Kidney (tissue), 13 donors: ENCODE measurements at regions not wholly inside any gene's neighbourhood (a gene's known extent, or its start where the extent isn't known, plus 50 kb on each side); places are given as distances from the start of the nearest gene placed in this dataset.

Source experiments
- DNase-seq, 5 donors: peaks; one replicate each; pipeline ENCODE4 v3.0.0-alpha.2; 2013 to 2020
- FAIRE-seq: peaks from 2 replicates; lab custom pipeline; 2012; peaks lifted over from hg19 to GRCh38; lab: Jason Lieb, UNC
- H3K27ac ChIP-seq, 2 donors: one replicate each; pipeline ENCODE4 v1.7.0; 2013; ENCODE audit warnings: low read depth in 2 of 2, low read length in 2 of 2, inconsistent platforms in 1 of 2
- H3K27me3 ChIP-seq: one replicate; pipeline ENCODE4 v1.7.1; 2013; ENCODE audit warnings: low read length, inconsistent platforms; ENCODE audit not compliant: control insufficient read depth, insufficient read depth
- H3K36me3 ChIP-seq, 3 donors: one replicate each; pipeline versions ENCODE4 v1.7.0 to v1.7.1; 2013; ENCODE audit warnings: low read length in 3 of 3, control low read depth in 1 of 3, inconsistent platforms in 1 of 3; ENCODE audit not compliant: insufficient read depth in 3 of 3, control insufficient read depth in 2 of 3
- H3K4me1 ChIP-seq, 3 donors: one replicate each; pipeline versions ENCODE4 v1.7.0 to v1.7.1; 2013; ENCODE audit warnings: low read length in 3 of 3, inconsistent platforms in 1 of 3, low read depth in 1 of 3; ENCODE audit not compliant: control insufficient read depth in 2 of 3, insufficient read depth in 2 of 3
- H3K4me3 ChIP-seq, 3 donors: one replicate each; pipeline versions ENCODE4 v1.7.0 to v1.8.1; 2013; ENCODE audit warnings: low read length in 3 of 3, control low read depth in 1 of 3, inconsistent platforms in 1 of 3
- H3K9ac ChIP-seq, 3 donors: one replicate each; pipeline versions ENCODE4 v1.7.0 to v1.7.1; 2013; ENCODE audit warnings: low read length in 3 of 3, control low read depth in 1 of 3, inconsistent platforms in 1 of 3
- H3K9me3 ChIP-seq, 3 donors: one replicate each; pipeline versions ENCODE4 v1.7.0 to v1.7.1; 2013; ENCODE audit warnings: low read length in 3 of 3, control low read depth in 1 of 3, inconsistent platforms in 1 of 3; ENCODE audit not compliant: control insufficient read depth in 2 of 3, insufficient read depth in 1 of 3
- intact Hi-C: fragments of 100-400 bp; cut with DNase I; formaldehyde crosslinking; loops from one replicate; pipeline ENCODE4 v1.11.1; 2022
- TF ChIP-seq, protein P1 (sequence below): IDR thresholded peaks from 3 replicates; pipeline ENCODE4 v1.5.1; 2012; ENCODE audit warnings: mild to moderate bottlenecking, moderate library complexity, borderline replicate concordance; ENCODE audit not compliant: insufficient read depth; ENCODE audit errors: extremely low read depth
- donor health status: control.
- donor health status: control.
- donor health status: control.
- donor health status: control.
- donor health status: control.
- donor health status: DM: yes; HTN: yes; CAD: no.
- donor health status: Normal renal cell carcinoma (clear cell type).

DNA sequence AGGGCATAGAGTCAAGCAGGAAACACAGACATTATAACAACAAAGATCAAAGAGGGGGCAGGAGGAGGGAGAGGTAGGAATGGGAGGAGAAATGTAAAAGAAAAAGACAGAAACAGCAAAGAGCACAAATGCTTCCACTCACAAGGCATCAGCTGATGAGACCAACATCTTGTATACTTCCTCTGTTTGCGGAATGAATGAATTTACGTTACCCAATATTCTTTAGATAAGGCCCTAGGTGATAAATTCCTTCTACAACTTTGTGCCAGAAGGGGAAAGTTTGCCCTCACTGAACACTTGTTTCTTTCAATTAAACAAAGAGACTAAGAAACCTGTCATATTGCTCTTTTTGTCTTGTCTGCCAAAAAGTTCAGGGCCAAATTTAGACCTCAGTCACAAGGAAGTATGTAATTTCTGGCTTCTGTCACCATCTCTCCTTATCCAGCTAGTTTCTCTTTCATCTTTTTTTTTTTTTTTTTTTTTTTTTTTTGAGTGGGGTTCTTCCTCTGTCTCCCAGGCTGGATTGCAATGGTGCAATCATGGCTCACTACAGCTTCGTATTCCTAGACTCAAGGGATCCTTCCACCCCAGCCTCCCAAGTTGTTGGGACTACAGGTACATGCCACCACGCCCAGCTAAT lies 116.4 kb upstream of the NANOS1 start:
- FAIRE-seq: no peak
- H3K27me3 ChIP-seq: no peaks in the 10 kb centered on the region

GRCh38 chr10:118913825-118914224 lies 115.7 kb upstream of the NANOS1 start:
- no peak overlapping the region for H3K4me3 ChIP-seq
- H3K27ac ChIP-seq: no peak overlapping the region
- H3K27me3 ChIP-seq: no peaks in the 10 kb centered on the region
- no peaks in the 10 kb centered on the region for H3K4me1 ChIP-seq
- DNase-seq (no peak), FAIRE-seq (no peak)
- no peak overlapping the region for H3K9ac ChIP-seq
- intact Hi-C loops: no loop called here
- TF ChIP-seq, protein P1, sequence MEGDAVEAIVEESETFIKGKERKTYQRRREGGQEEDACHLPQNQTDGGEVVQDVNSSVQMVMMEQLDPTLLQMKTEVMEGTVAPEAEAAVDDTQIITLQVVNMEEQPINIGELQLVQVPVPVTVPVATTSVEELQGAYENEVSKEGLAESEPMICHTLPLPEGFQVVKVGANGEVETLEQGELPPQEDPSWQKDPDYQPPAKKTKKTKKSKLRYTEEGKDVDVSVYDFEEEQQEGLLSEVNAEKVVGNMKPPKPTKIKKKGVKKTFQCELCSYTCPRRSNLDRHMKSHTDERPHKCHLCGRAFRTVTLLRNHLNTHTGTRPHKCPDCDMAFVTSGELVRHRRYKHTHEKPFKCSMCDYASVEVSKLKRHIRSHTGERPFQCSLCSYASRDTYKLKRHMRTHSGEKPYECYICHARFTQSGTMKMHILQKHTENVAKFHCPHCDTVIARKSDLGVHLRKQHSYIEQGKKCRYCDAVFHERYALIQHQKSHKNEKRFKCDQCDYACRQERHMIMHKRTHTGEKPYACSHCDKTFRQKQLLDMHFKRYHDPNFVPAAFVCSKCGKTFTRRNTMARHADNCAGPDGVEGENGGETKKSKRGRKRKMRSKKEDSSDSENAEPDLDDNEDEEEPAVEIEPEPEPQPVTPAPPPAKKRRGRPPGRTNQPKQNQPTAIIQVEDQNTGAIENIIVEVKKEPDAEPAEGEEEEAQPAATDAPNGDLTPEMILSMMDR: no peak
- no peaks in the 10 kb centered on the region for H3K9me3 ChIP-seq
- no peaks in the 10 kb centered on the region for H3K36me3 ChIP-seq

More for the DNA sequence above, 116.4 kb upstream of the NANOS1 start:
- H3K4me3 ChIP-seq: no peak overlapping the region
- H3K9me3 ChIP-seq: no peaks in the 10 kb centered on the region
- no peak for DNase-seq
- intact Hi-C loops: no loop called here
- no peak overlapping the region for H3K27ac ChIP-seq
- H3K36me3 ChIP-seq: no peaks in the 10 kb centered on the region
- H3K4me1 ChIP-seq: no peaks in the 10 kb centered on the region
- no peak overlapping the region for H3K9ac ChIP-seq
- TF ChIP-seq, protein P1: no peak

DNA sequence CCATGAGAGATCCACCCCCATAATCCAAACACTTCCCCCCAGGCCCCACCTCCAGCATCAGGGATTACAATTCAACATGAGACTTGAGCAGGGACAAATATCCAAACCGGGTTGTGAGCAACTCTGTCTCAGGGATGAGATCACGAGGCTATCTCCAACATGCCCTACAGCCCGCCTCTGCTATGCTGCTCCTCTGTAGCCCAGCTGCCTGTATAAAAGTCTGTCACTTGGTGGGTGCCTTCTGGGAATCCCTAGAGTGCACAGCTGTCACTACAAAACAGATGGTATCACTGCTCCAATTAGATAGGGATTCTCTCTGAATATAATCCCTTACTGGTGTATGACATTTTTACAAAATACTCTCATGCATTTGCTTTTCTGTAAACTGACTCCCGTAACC lies 114.9 kb upstream of the NANOS1 start:
- intact Hi-C loops: no loop called here
- Histone ChIP-seq H3K9ac (no peak overlapping the region), H3K9me3 (no peaks in the 10 kb centered on the region), H3K27me3 (no peaks in the 10 kb centered on the region), H3K36me3 (no peaks in the 10 kb centered on the region), H3K4me1 (no peaks in the 10 kb centered on the region), H3K27ac (no peak overlapping the region), H3K4me3 (no peak overlapping the region)
- no peak for FAIRE-seq
- DNase-seq: no peak
- TF ChIP-seq, protein P1: no peak

GRCh38 chr10:118915161-118915560 lies 114.4 kb upstream of the NANOS1 start:
- FAIRE-seq (no peak), DNase-seq (no peak)
- Histone ChIP-seq H3K27ac (no peak overlapping the region), H3K9ac (no peak overlapping the region), H3K27me3 (no peaks in the 10 kb centered on the region), H3K4me1 (no peaks in the 10 kb centered on the region), H3K36me3 (no peaks in the 10 kb centered on the region), H3K4me3 (no peak overlapping the region), H3K9me3 (no peaks in the 10 kb centered on the region)
- TF ChIP-seq, protein P1: no peak
- intact Hi-C loops: no loop called here
